GM23248 (cell line): ENCODE measurements at regions not wholly inside any gene's neighbourhood (a gene's known extent, or its start where the extent isn't known, plus 50 kb on each side); places are given as distances from the start of the nearest gene placed in this dataset.

ENCODE experiments used
- EZH2 ChIP-seq: fragments of 200-600 bp; sonication (generic); IDR thresholded peaks from 2 replicates; pipeline ENCODE4 v1.6.1; 2018; ENCODE audit warnings: antibody characterized with exemption, mild to moderate bottlenecking; ENCODE audit not compliant: insufficient read depth, poor library complexity, severe bottlenecking
- EZH2phosphoT487 ChIP-seq: fragments of 200-600 bp; sonication (generic); IDR thresholded peaks from 2 replicates; pipeline ENCODE4 v1.6.1; 2018; ENCODE audit warnings: antibody characterized with exemption, moderate library complexity, mild to moderate bottlenecking, low read depth; ENCODE audit not compliant: insufficient read depth

GRCh38 chr4:188450571-188450970, 311.3 kb downstream of the TRIML1 start:
- TF ChIP-seq EZH2phosphoT487 (no peak), EZH2 (no peak)
